ACC112 (cell line): ENCODE measurements at regions not wholly inside any gene's neighbourhood (a gene's known extent, or its start where the extent isn't known, plus 50 kb on each side); places are given as distances from the start of the nearest gene placed in this dataset.
"Not testable (repeated sequence)": the region's sequence is repeated elsewhere in the genome, so short reads cannot be mapped to it uniquely, and the experiment has no call there.

Source experiments
- H2AFZ ChIP-seq: fragments of 200-600 bp; sonication (generic); one replicate; pipeline ENCODE4 v1.6.0; 2017; ENCODE audit warnings: antibody characterized with exemption, low read length; ENCODE audit not compliant: unreplicated experiment
- H3K27ac ChIP-seq: fragments of 200-600 bp; sonication (generic); 2 replicates; pipeline ENCODE4 v1.5.1; 2014; ENCODE audit warnings: low read depth, mild to moderate bottlenecking, antibody characterized with exemption, low read length, moderate library complexity
- H3K27me3 ChIP-seq: fragments of 200-600 bp; sonication (generic); 2 replicates; pipeline ENCODE4 v1.6.1; 2014; ENCODE audit warnings: mild to moderate bottlenecking, antibody characterized with exemption, low read length, moderate library complexity, mixed read lengths; ENCODE audit not compliant: insufficient read depth
- H3K36me3 ChIP-seq: fragments of 200-600 bp; sonication (generic); 2 replicates; pipeline ENCODE4 v1.6.1; 2016; ENCODE audit warnings: mild to moderate bottlenecking, antibody characterized with exemption, low read length, moderate library complexity, mixed read lengths; ENCODE audit not compliant: insufficient read depth
- H3K4me1 ChIP-seq: fragments of 200-600 bp; sonication (generic); one replicate; pipeline ENCODE4 v1.6.1; 2016; ENCODE audit warnings: low read length, mixed read lengths; ENCODE audit not compliant: insufficient read depth, unreplicated experiment, control insufficient read depth
- H3K4me3 ChIP-seq: fragments of 200-600 bp; sonication (generic); 2 replicates; pipeline ENCODE4 v1.5.1; 2014; ENCODE audit warnings: mild to moderate bottlenecking, low read depth, low read length
- H3K79me2 ChIP-seq: fragments of 200-600 bp; sonication (generic); one replicate; pipeline ENCODE4 v1.6.0; 2016; ENCODE audit warnings: low read length; ENCODE audit not compliant: control insufficient read depth, unreplicated experiment, insufficient read depth

- Histone ChIP-seq H3K79me2 (no peaks in the 10 kb centered on the region), H3K27me3 (no peaks in the 10 kb centered on the region), H3K36me3 (no peaks in the 10 kb centered on the region), H3K4me3 (no peak overlapping the region), H2AFZ (no peak overlapping the region), H3K4me1 (no peaks in the 10 kb centered on the region), H3K27ac (no peak overlapping the region)
These were observed 909.0 kb downstream of the BRD1 start for GRCh38 chr22:48918585-48919186.

GRCh38 chr22:48912356-48913066 lies 915.2 kb downstream of the BRD1 start:
- H3K4me3 ChIP-seq, result not testable (repeated sequence)

GRCh38 chr22:48911647-48912046 lies 916.0 kb downstream of the BRD1 start:
- H3K27me3 ChIP-seq, H3K27ac ChIP-seq, H2AFZ ChIP-seq, H3K36me3 ChIP-seq, H3K4me1 ChIP-seq, H3K4me3 ChIP-seq, H3K79me2 ChIP-seq: not testable (repeated sequence)

More at GRCh38 chr22:48912356-48913066, 915.2 kb downstream of the BRD1 start:
- H3K27ac ChIP-seq, H2AFZ ChIP-seq, H3K27me3 ChIP-seq, H3K4me1 ChIP-seq, H3K36me3 ChIP-seq, H3K79me2 ChIP-seq: not testable (repeated sequence)

- H3K4me1 ChIP-seq, H3K4me3 ChIP-seq, H3K27me3 ChIP-seq, H3K27ac ChIP-seq, H3K79me2 ChIP-seq, H2AFZ ChIP-seq, H3K36me3 ChIP-seq: not testable (repeated sequence)
These were observed 916.6 kb downstream of the BRD1 start for GRCh38 chr22:48911067-48911466.

GRCh38 chr22:48908547-48908946 lies 919.1 kb downstream of the BRD1 start:
- Histone ChIP-seq H3K27ac (no peak overlapping the region), H3K27me3 (no peaks in the 10 kb centered on the region), H3K79me2 (no peaks in the 10 kb centered on the region), H2AFZ (no peak overlapping the region), H3K4me1 (no peaks in the 10 kb centered on the region), H3K4me3 (no peak overlapping the region), H3K36me3 (no peaks in the 10 kb centered on the region)

- H3K4me3 ChIP-seq, result no peak overlapping the region
- no peak overlapping the region for H3K27ac ChIP-seq
- no peaks in the 10 kb centered on the region for H3K27me3 ChIP-seq
- H2AFZ ChIP-seq, result no peak overlapping the region
- H3K36me3 ChIP-seq, result no peaks in the 10 kb centered on the region
- no peaks in the 10 kb centered on the region for H3K4me1 ChIP-seq
- no peaks in the 10 kb centered on the region for H3K79me2 ChIP-seq
These were observed 920.1 kb downstream of the BRD1 start for GRCh38 chr22:48907591-48907990.

- Histone ChIP-seq H3K4me3 (no peak overlapping the region), H3K4me1 (no peaks in the 10 kb centered on the region), H3K79me2 (no peaks in the 10 kb centered on the region), H3K27ac (no peak overlapping the region), H2AFZ (no peak overlapping the region), H3K27me3 (no peaks in the 10 kb centered on the region), H3K36me3 (no peaks in the 10 kb centered on the region)
These were observed 921.3 kb downstream of the BRD1 start for GRCh38 chr22:48906216-48906835.

- no peaks in the 10 kb centered on the region for H3K27me3 ChIP-seq
These were observed 922.3 kb downstream of the BRD1 start for GRCh38 chr22:48905206-48905975.

GRCh38 chr22:48902983-48903650 lies 924.6 kb downstream of the BRD1 start:
- Histone ChIP-seq H3K79me2 (no peaks in the 10 kb centered on the region), H2AFZ (no peak overlapping the region), H3K27me3 (no peaks in the 10 kb centered on the region), H3K4me3 (no peak overlapping the region), H3K27ac (no peak overlapping the region), H3K36me3 (no peaks in the 10 kb centered on the region), H3K4me1 (no peaks in the 10 kb centered on the region)

More at GRCh38 chr22:48905206-48905975, 922.3 kb downstream of the BRD1 start:
- Histone ChIP-seq H3K79me2 (no peaks in the 10 kb centered on the region), H3K4me3 (no peak overlapping the region), H2AFZ (no peak overlapping the region), H3K36me3 (no peaks in the 10 kb centered on the region), H3K4me1 (no peaks in the 10 kb centered on the region), H3K27ac (no peak overlapping the region)
